ENCODE measurements at regions not wholly inside any gene's neighbourhood (a gene's known extent, or its start where the extent isn't known, plus 50 kb on each side); places are given as distances from the start of the nearest gene placed in this dataset.
"Not testable (repeated sequence)": the region's sequence is repeated elsewhere in the genome, so short reads cannot be mapped to it uniquely, and the experiment has no call there.

DNA sequence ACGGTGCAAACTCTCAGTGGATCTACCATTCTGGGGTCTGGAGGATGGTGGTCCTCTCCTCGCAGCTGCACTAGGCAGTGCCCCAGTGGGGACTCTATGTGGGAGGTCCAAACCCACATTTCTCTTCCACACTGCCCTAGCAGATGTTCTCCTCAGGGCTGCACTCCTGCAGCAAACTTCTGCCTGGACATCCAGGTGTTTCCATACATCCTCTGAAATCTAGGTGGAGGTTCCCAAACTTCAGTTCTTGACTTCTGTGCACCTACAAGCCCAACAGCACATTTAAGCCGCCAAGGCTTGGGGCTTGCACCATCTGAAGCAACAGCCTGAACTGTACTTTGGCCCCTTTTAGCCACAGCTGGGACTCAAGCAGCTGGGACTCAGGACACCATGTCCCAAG, 162.0 kb downstream of the MID1IP1 start:
- not testable (repeated sequence) for TF ChIP-seq CTCF (IDR thresholded peaks at IDR 0.05; ENCODE audit: low read depth, low read length, poor library complexity, severe bottlenecking); EZH2phosphoT487 (IDR thresholded peaks at IDR 0.05; ENCODE audit: borderline replicate concordance, low read length)

Data from DOHH2 (cell line).